ENCODE measurements at regions not wholly inside any gene's neighbourhood (a gene's known extent, or its start where the extent isn't known, plus 50 kb on each side); places are given as distances from the start of the nearest gene placed in this dataset.

- CTCF ChIA-PET, result no interaction called here
- TF ChIP-seq, protein P1, sequence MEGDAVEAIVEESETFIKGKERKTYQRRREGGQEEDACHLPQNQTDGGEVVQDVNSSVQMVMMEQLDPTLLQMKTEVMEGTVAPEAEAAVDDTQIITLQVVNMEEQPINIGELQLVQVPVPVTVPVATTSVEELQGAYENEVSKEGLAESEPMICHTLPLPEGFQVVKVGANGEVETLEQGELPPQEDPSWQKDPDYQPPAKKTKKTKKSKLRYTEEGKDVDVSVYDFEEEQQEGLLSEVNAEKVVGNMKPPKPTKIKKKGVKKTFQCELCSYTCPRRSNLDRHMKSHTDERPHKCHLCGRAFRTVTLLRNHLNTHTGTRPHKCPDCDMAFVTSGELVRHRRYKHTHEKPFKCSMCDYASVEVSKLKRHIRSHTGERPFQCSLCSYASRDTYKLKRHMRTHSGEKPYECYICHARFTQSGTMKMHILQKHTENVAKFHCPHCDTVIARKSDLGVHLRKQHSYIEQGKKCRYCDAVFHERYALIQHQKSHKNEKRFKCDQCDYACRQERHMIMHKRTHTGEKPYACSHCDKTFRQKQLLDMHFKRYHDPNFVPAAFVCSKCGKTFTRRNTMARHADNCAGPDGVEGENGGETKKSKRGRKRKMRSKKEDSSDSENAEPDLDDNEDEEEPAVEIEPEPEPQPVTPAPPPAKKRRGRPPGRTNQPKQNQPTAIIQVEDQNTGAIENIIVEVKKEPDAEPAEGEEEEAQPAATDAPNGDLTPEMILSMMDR (IDR thresholded peaks at IDR 0.05; ENCODE audit: unreplicated experiment), result no peak
- H3K9me3 Mint-ChIP-seq (ENCODE audit: low read depth, unreplicated experiment), result no peaks in the 10 kb centered on the region
- no TSS peak for BruUV-seq (replicated peaks)
- intact Hi-C loops (cut with micrococcal nuclease; ENCODE audit: unreplicated experiment), result no loop called here
- no peaks in the 10 kb centered on the region for H3K4me1 Mint-ChIP-seq (ENCODE audit: low read depth, unreplicated experiment)
- H3K36me3 Mint-ChIP-seq (ENCODE audit: insufficient read depth, unreplicated experiment), result no peaks in the 10 kb centered on the region
- no peaks in the 10 kb centered on the region for H3K27me3 Mint-ChIP-seq (ENCODE audit: unreplicated experiment)
- no peak overlapping the region for H3K4me3 Mint-ChIP-seq (ENCODE audit: low read depth, unreplicated experiment)
- no peak for DNase-seq
- H3K27ac Mint-ChIP-seq (ENCODE audit: unreplicated experiment), result no peak overlapping the region
Observed at GRCh38 chr17:70648166-70648565, 478.8 kb downstream of the KCNJ2 start.

GRCh38 chr17:70653850-70654249 is 484.5 kb downstream of the KCNJ2 start:
- no peaks in the 10 kb centered on the region for H3K36me3 Mint-ChIP-seq (ENCODE audit: insufficient read depth, unreplicated experiment)
- TF ChIP-seq, protein P1 (IDR thresholded peaks at IDR 0.05; ENCODE audit: unreplicated experiment), result no peak
- H3K27me3 Mint-ChIP-seq (ENCODE audit: unreplicated experiment), result no peaks in the 10 kb centered on the region
- CTCF ChIA-PET, result no interaction called here
- H3K4me3 Mint-ChIP-seq (ENCODE audit: low read depth, unreplicated experiment), result no peak overlapping the region
- intact Hi-C loops (cut with micrococcal nuclease; ENCODE audit: unreplicated experiment), result no loop called here
- no peak overlapping the region for H3K27ac Mint-ChIP-seq (ENCODE audit: unreplicated experiment)
- no peaks in the 10 kb centered on the region for H3K4me1 Mint-ChIP-seq (ENCODE audit: low read depth, unreplicated experiment)
- BruUV-seq (replicated peaks), result no TSS peak
- H3K9me3 Mint-ChIP-seq (ENCODE audit: low read depth, unreplicated experiment), result no peaks in the 10 kb centered on the region
- DNase-seq, result no peak

DNA sequence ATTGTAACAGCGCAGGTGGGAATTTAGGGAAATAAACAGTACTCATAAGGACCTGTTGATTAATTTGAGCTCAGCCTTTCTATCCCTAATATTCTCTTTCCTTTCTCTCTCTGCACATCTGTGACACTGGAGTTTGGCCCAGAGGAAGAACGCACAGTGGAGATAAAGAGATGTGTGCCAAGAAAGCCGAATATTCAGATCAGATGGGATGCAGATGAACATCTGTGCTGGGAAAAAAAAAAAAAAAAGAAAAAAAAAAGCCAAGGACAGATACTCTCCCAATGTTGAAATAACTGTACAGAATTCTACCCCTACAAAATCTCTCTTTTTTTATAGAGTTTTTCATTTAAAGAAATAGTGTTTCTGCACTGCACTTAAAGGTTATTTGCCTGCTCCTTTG is 485.4 kb downstream of the KCNJ2 start:
- CTCF ChIA-PET, result interaction anchor here (0.7 to 1.0 kb wide), 2 partner anchors 92 to 1874 kb away, joined by 3 to 8 read pairs; no protein-coding TSS in a partner anchor
- no peaks in the 10 kb centered on the region for H3K27me3 Mint-ChIP-seq (ENCODE audit: unreplicated experiment)
- H3K4me3 Mint-ChIP-seq (ENCODE audit: low read depth, unreplicated experiment), result no peak overlapping the region
- no peak for DNase-seq
- intact Hi-C loops (cut with micrococcal nuclease; ENCODE audit: unreplicated experiment), result no loop called here
- no peaks in the 10 kb centered on the region for H3K9me3 Mint-ChIP-seq (ENCODE audit: low read depth, unreplicated experiment)
- no peak overlapping the region for H3K27ac Mint-ChIP-seq (ENCODE audit: unreplicated experiment)
- TF ChIP-seq, protein P1 (IDR thresholded peaks at IDR 0.05; ENCODE audit: unreplicated experiment), result no peak
- H3K4me1 Mint-ChIP-seq (ENCODE audit: low read depth, unreplicated experiment), result no peaks in the 10 kb centered on the region
- BruUV-seq (replicated peaks), result no TSS peak
- H3K36me3 Mint-ChIP-seq (ENCODE audit: insufficient read depth, unreplicated experiment), result no peaks in the 10 kb centered on the region

- TF ChIP-seq, protein P1 (IDR thresholded peaks at IDR 0.05; ENCODE audit: unreplicated experiment), result no peak
- Mint-ChIP-seq H3K27me3 (ENCODE audit: unreplicated experiment) (no peaks in the 10 kb centered on the region), H3K36me3 (ENCODE audit: insufficient read depth, unreplicated experiment) (no peaks in the 10 kb centered on the region), H3K4me1 (ENCODE audit: low read depth, unreplicated experiment) (no peaks in the 10 kb centered on the region), H3K27ac (ENCODE audit: unreplicated experiment) (no peak overlapping the region), H3K9me3 (ENCODE audit: low read depth, unreplicated experiment) (no peaks in the 10 kb centered on the region), H3K4me3 (ENCODE audit: low read depth, unreplicated experiment) (no peak overlapping the region)
- no peak for DNase-seq
- CTCF ChIA-PET, result interaction anchor here (1.0 kb wide), 1 partner anchor 91 kb away, joined by 8 read pairs; no protein-coding TSS in a partner anchor
- no TSS peak for BruUV-seq (replicated peaks)
- intact Hi-C loops (cut with micrococcal nuclease; ENCODE audit: unreplicated experiment), result no loop called here
Observed at GRCh38 chr17:70655176-70655958, 486.0 kb downstream of the KCNJ2 start.
